Liver (tissue), 8 donors: ENCODE measurements at regions not wholly inside any gene's neighbourhood (a gene's known extent, or its start where the extent isn't known, plus 50 kb on each side); places are given as distances from the start of the nearest gene placed in this dataset.

Experiments used
- DNase-seq: peaks from one replicate; pipeline ENCODE4 v3.0.0-alpha.2; 2017; ENCODE audit warnings: low spot score
- H3K27ac ChIP-seq, 2 donors: one replicate each; pipeline ENCODE4 v1.7.0; 2013; ENCODE audit warnings: inconsistent platforms in 2 of 2, low read length in 2 of 2, control low read depth in 1 of 2, low read depth in 1 of 2, mild to moderate bottlenecking in 1 of 2
- H3K27me3 ChIP-seq, 4 donors: one replicate each; pipeline versions ENCODE4 v1.6.1 to v1.7.0; 2013; ENCODE audit warnings: low read length in 3 of 4, inconsistent platforms in 1 of 4, mild to moderate bottlenecking in 1 of 4, moderate library complexity in 1 of 4; ENCODE audit not compliant: control insufficient read depth in 4 of 4, insufficient read depth in 4 of 4
- H3K36me3 ChIP-seq, 4 donors: one replicate each; pipeline versions ENCODE4 v1.6.1 to v1.7.0; 2013; ENCODE audit warnings: low read length in 3 of 4, mild to moderate bottlenecking in 3 of 4, low read depth in 1 of 4, moderate library complexity in 1 of 4; ENCODE audit not compliant: control insufficient read depth in 4 of 4, insufficient read depth in 3 of 4
- H3K4me1 ChIP-seq, 4 donors: one replicate each; pipeline versions ENCODE4 v1.6.1 to v1.7.0; 2013; ENCODE audit warnings: low read length in 3 of 4, mild to moderate bottlenecking in 3 of 4, moderate library complexity in 1 of 4; ENCODE audit not compliant: control insufficient read depth in 4 of 4, insufficient read depth in 4 of 4
- H3K4me3 ChIP-seq, 3 donors: one replicate each; pipeline versions ENCODE4 v1.6.1 to v1.7.0; 2013; ENCODE audit warnings: low read length in 3 of 3, control low read depth in 1 of 3, low read depth in 1 of 3, mild to moderate bottlenecking in 1 of 3
- H3K9ac ChIP-seq, 2 donors: one replicate each; pipeline ENCODE4 v1.7.0; 2013; ENCODE audit warnings: low read length in 2 of 2, mild to moderate bottlenecking in 2 of 2, moderate library complexity in 2 of 2, control low read depth in 1 of 2, low read depth in 1 of 2
- H3K9me3 ChIP-seq, 4 donors: one replicate each; pipeline versions ENCODE4 v1.6.1 to v1.7.0; 2013; ENCODE audit warnings: low read length in 3 of 4; ENCODE audit not compliant: control insufficient read depth in 4 of 4
- ATF3 ChIP-seq: IDR thresholded peaks from 2 replicates; pipeline ENCODE4 v1.6.1; 2016; ENCODE audit warnings: antibody characterized with exemption
- CTCF ChIP-seq: fragments of 150-350 bp; IDR thresholded peaks from 2 replicates; pipeline ENCODE4 v1.5.1; 2017; ENCODE audit warnings: improper control_type of control experiment, low read depth, low read length; ENCODE audit not compliant: missing input control
- EGR1 ChIP-seq, 2 donors: IDR thresholded peaks; 2 replicates each; pipeline ENCODE4 v1.6.1; 2016 to 2018; ENCODE audit warnings: antibody characterized with exemption in 2 of 2, low read depth in 2 of 2
- FOXA1 ChIP-seq: IDR thresholded peaks from 2 replicates; pipeline ENCODE4 v1.6.1; 2016; ENCODE audit warnings: antibody characterized with exemption
- FOXA2 ChIP-seq: IDR thresholded peaks from 2 replicates; pipeline ENCODE4 v1.6.1; 2016; ENCODE audit warnings: antibody characterized with exemption
- GABPA ChIP-seq, 2 donors: IDR thresholded peaks in 1 of 2; conservative IDR thresholded peaks in 1 of 2; 2 replicates each; pipeline ENCODE4 v1.6.1; 2016; ENCODE audit warnings: antibody characterized with exemption in 2 of 2, mild to moderate bottlenecking in 1 of 2, moderate library complexity in 1 of 2
- HNF4A ChIP-seq, 2 donors: conservative IDR thresholded peaks; 2 replicates each; pipeline ENCODE4 v1.6.1; 2016; ENCODE audit warnings: antibody characterized with exemption in 2 of 2, mild to moderate bottlenecking in 2 of 2
- HNF4G ChIP-seq: IDR thresholded peaks from 2 replicates; pipeline ENCODE4 v1.6.1; 2016; ENCODE audit warnings: antibody characterized with exemption
- JUND ChIP-seq, 2 donors: IDR thresholded peaks; 2 replicates each; pipeline ENCODE4 v1.6.1; 2016; ENCODE audit warnings: antibody characterized with exemption in 2 of 2
- MAX ChIP-seq: IDR thresholded peaks from 2 replicates; pipeline ENCODE4 v1.6.1; 2016; ENCODE audit warnings: antibody characterized with exemption
- NR2F2 ChIP-seq: IDR thresholded peaks from 2 replicates; pipeline ENCODE4 v1.6.1; 2016; ENCODE audit warnings: antibody characterized with exemption
- RAD21 ChIP-seq, 2 donors: IDR thresholded peaks; 2 replicates each; pipeline ENCODE4 v1.6.1; 2016; ENCODE audit warnings: antibody characterized with exemption in 2 of 2, mild to moderate bottlenecking in 2 of 2
- REST ChIP-seq: IDR thresholded peaks from 2 replicates; pipeline ENCODE4 v1.6.1; 2016; ENCODE audit warnings: antibody characterized with exemption, mild to moderate bottlenecking
- RXRA ChIP-seq, 2 donors: IDR thresholded peaks; 2 replicates each; pipeline ENCODE4 v1.6.1; 2017 to 2018; ENCODE audit warnings: antibody characterized with exemption in 2 of 2, mild to moderate bottlenecking in 1 of 2
- SP1 ChIP-seq: IDR thresholded peaks from 2 replicates; pipeline ENCODE4 v1.6.1; 2018; ENCODE audit warnings: antibody characterized with exemption, mild to moderate bottlenecking
- TAF1 ChIP-seq: conservative IDR thresholded peaks from 2 replicates; pipeline ENCODE4 v1.6.1; 2016; ENCODE audit warnings: antibody characterized with exemption, mild to moderate bottlenecking
- YY1 ChIP-seq: IDR thresholded peaks from 2 replicates; pipeline ENCODE4 v1.6.1; 2016; ENCODE audit warnings: antibody characterized with exemption, mild to moderate bottlenecking
- ZBTB33 ChIP-seq: IDR thresholded peaks from 2 replicates; pipeline ENCODE4 v1.6.1; 2016; ENCODE audit warnings: antibody characterized with exemption
- WGBS: extraction: QIAGEN DNeasy Blood & Tissue Kit; methylation state at CpG from one replicate; pipeline ENCODE4 v1.1.7; 2013; 5-methylcytosine and 5-hydroxymethylcytosine counted together
- donor health status: healthy.
- donor health status: healthy.
- donor health status: healthy.
- donor health status: healthy.
- donor health status: healthy.

GRCh38 chr3:24601066-24601939 is 106.7 kb upstream of the THRB start:
- H3K9ac ChIP-seq: no peak overlapping the region
- no peaks in the 10 kb centered on the region for H3K9me3 ChIP-seq
- no peaks in the 10 kb centered on the region for H3K36me3 ChIP-seq
- no peak for DNase-seq
- peaks cover 2 to 4% (median 3%) of the 10 kb centered on the region in 4 donors for H3K4me1 ChIP-seq
- 87% methylated on average over 13 of the region's 13 CpGs for WGBS
- H3K27me3 ChIP-seq: no peaks in the 10 kb centered on the region
- H3K27ac ChIP-seq: no peak overlapping the region
- TF ChIP-seq MAX (no peak), GABPA (IDR thresholded peaks at IDR 0.05 in 1 of 2, conservative IDR thresholded peaks at IDR 0.05 in 1 of 2) (no peak), SP1 (no peak)
- H3K4me3 ChIP-seq: no peak overlapping the region

GRCh38 chr3:24604215-24604614 is 109.6 kb upstream of the THRB start:
- no peak for TF ChIP-seq TAF1
- peak; percentile 72 for TF ChIP-seq FOXA2
- no peak for TF ChIP-seq NR2F2
- TF ChIP-seq JUND (IDR thresholded peaks at IDR 0.05): no peak
- no peak for TF ChIP-seq RXRA (IDR thresholded peaks at IDR 0.05)
- TF ChIP-seq FOXA1: peak; percentile 19
- TF ChIP-seq RAD21 (IDR thresholded peaks at IDR 0.05): no peak
- no peak for TF ChIP-seq EGR1 (IDR thresholded peaks at IDR 0.05; ENCODE audit: low read depth in 2 of 2)
- no peak for TF ChIP-seq MAX
- no peak for TF ChIP-seq GABPA (IDR thresholded peaks at IDR 0.05 in 1 of 2, conservative IDR thresholded peaks at IDR 0.05 in 1 of 2)
- TF ChIP-seq SP1: no peak
- no peak for TF ChIP-seq HNF4A (conservative IDR thresholded peaks at IDR 0.05)
- TF ChIP-seq ZBTB33: no peak
- no peak for TF ChIP-seq CTCF
- no peak for TF ChIP-seq HNF4G
- no peak for TF ChIP-seq REST
- TF ChIP-seq YY1: peak; percentile 60
- TF ChIP-seq ATF3: no peak
- no peaks in the 10 kb centered on the region for H3K36me3 ChIP-seq
- no peaks in the 10 kb centered on the region for H3K27me3 ChIP-seq
- no peak overlapping the region for H3K9ac ChIP-seq
- peaks cover 0 to 4% (median 3%) of the 10 kb centered on the region in 4 donors for H3K4me1 ChIP-seq
- WGBS: 95% methylated on average over 1 of the region's 1 CpG
- no peak for DNase-seq
- no peak overlapping the region for H3K4me3 ChIP-seq
- no peaks in the 10 kb centered on the region for H3K9me3 ChIP-seq
- H3K27ac ChIP-seq: no peak overlapping the region
